Stimulated activated CD8-positive, alpha-beta memory T cell treated with anti-CD3 and anti-CD28 coated beads, Interleukin-7, amount 100 ng/mL, for 48 hours (primary cell): ENCODE measurements at regions not wholly inside any gene's neighbourhood (a gene's known extent, or its start where the extent isn't known, plus 50 kb on each side); places are given as distances from the start of the nearest gene placed in this dataset.

ENCODE experiments used
- DNase-seq, 2 donors: peaks; one replicate each; pipeline ENCODE4 v3.0.0-alpha.2; 2020; ENCODE audit warnings: low read depth in 1 of 2; ENCODE audit errors: extremely low read depth in 1 of 2

GRCh38 chr2:5502385-5502784, 189.8 kb upstream of the SOX11 start:
- DNase-seq: no peak

DNA sequence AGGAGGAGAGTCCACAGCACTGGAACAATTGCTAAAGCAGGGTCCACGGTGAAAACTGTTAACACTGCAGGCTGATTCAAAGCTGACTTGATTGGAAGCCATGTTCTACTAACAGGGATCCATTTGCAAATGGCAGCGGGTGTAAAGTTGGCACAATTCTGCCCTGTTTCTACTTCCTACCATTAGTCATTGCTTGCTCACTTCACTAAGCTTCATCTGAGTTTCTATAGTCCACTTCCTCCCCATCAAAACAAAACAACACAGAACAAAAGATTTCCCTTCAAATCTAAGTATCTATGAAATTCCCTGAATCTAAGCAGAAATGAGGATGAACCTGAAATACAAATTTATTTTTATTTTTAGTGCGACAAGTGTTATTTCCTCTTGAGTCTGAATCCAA, 187.4 kb upstream of the SOX11 start:
- no peak for DNase-seq

- no peak for DNase-seq
These were observed 184.8 kb upstream of the SOX11 start for GRCh38 chr2:5507367-5507766.

DNA sequence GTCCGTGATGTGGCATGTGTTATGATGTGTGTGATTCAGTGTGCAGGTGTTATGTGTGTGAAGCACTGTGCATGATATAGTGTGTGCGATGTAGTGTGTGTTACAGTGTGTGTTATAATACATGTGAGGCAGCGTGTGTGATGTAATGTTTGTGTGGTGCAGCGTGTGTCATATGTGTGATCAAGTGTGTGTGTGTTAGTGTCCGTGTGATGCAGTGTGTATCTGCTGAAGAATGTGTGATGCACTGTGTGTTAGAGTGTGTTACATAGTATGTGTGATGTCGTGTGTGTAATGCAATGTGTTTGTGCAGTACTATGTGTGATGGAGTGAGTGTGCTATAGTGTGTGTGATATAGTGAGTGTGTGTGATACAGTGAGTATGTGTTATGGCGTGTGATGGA, 182.8 kb upstream of the SOX11 start:
- DNase-seq: no peak

- no peak for DNase-seq
These were observed 182.1 kb upstream of the SOX11 start for GRCh38 chr2:5510082-5510481.

- no peak for DNase-seq
These were observed 176.5 kb upstream of the SOX11 start for GRCh38 chr2:5515693-5516092.

- no peak for DNase-seq
These were observed 172.9 kb upstream of the SOX11 start for GRCh38 chr2:5519286-5519685.

DNA sequence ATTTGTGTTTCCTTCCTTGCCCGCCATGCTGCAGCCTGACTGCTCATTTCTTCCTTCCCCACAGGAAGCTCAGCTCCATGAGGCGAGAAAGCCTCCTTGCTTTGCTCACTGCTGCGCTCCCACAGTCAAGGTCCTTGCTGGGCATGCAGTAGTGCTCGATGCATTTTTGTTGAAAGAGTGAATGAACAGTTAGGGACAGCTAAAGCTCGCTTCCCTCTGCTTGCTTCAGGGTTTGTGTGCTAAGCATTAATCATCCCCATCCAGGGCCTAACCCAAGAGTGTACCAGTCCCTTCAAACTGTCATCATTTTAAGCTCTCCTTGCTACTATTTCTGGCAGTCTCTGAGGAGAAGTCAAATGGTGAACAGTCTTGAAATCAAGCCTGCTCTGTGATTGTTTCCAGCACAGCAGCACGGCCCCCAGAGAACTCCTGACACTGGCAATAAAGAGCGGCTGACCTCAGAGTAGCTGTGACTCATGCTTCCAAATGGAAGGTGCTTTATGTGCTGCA, 171.7 kb upstream of the SOX11 start:
- no peak for DNase-seq

DNA sequence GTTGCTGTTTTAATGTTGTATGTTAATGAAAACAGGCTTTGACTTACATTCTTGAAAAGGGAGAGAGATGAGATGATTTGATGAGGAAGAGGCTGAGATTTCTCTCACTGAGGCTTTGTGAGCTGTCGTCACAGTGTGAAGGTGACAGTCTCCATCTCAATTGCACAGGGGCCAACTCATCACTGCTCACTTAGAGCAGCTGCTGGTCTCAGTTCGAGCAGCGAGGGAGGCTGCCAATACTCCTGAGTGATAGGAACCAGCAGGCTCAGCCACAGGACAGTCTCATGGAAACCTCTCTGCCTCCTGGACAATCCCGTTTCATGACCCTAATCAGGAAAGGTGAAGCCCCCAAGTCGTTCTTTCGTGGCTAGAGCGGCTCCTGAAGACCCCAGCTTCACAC, 170.7 kb upstream of the SOX11 start:
- no peak for DNase-seq

- DNase-seq: no peak
These were observed 167.6 kb upstream of the SOX11 start for GRCh38 chr2:5524551-5524950.

- no peak for DNase-seq
These were observed 163.5 kb upstream of the SOX11 start for GRCh38 chr2:5528706-5529105.

GRCh38 chr2:5530011-5530696, 162.0 kb upstream of the SOX11 start:
- no peak for DNase-seq

DNA sequence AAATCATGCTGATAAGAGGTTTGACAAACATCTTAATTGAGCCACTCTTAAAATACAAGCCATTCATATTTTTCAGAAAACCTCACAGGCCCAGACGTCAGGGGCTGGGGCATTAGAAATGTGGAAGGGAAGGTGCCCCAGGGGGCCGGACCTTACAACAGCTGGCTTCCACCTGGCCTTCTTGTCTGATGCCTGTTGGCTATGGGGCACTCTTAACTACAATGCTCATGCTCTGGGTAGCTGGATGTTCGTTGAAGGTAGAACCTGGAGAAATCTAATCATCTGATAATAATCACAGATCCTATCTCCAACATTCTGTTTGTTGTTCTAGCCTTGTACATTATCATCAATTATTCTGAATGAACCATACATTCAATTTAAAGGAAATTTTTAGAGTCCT, 156.9 kb upstream of the SOX11 start:
- DNase-seq: no peak

GRCh38 chr2:5537180-5537688, 154.9 kb upstream of the SOX11 start:
- DNase-seq: no peak

DNA sequence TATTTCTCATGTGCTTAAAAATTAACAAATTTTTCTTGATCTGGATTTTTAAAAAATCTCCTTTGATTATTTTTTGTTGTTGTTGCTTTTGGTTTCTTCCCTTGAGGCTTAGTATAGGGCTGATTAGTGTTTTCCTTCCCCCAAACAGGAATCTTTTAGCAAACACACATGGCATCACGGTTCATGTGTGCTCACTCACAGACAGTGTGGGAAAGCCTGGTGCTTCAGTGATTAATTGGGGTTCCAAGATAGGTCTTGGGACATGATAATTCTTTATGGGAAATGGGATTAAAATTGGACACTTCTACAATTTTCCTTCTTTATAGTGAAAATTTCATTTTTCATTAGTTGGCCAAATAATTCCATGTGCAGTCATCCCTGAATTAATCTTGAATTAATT, 153.9 kb upstream of the SOX11 start:
- no peak for DNase-seq

- DNase-seq: no peak
These were observed 153.4 kb upstream of the SOX11 start for GRCh38 chr2:5538772-5539171.

- no peak for DNase-seq
These were observed 152.7 kb upstream of the SOX11 start for GRCh38 chr2:5539282-5540165.

- DNase-seq: no peak
These were observed 151.3 kb upstream of the SOX11 start for GRCh38 chr2:5540856-5541255.

GRCh38 chr2:5544205-5544786, 147.9 kb upstream of the SOX11 start:
- no peak for DNase-seq

- no peak for DNase-seq
These were observed 146.0 kb upstream of the SOX11 start for GRCh38 chr2:5546181-5546580.

DNA sequence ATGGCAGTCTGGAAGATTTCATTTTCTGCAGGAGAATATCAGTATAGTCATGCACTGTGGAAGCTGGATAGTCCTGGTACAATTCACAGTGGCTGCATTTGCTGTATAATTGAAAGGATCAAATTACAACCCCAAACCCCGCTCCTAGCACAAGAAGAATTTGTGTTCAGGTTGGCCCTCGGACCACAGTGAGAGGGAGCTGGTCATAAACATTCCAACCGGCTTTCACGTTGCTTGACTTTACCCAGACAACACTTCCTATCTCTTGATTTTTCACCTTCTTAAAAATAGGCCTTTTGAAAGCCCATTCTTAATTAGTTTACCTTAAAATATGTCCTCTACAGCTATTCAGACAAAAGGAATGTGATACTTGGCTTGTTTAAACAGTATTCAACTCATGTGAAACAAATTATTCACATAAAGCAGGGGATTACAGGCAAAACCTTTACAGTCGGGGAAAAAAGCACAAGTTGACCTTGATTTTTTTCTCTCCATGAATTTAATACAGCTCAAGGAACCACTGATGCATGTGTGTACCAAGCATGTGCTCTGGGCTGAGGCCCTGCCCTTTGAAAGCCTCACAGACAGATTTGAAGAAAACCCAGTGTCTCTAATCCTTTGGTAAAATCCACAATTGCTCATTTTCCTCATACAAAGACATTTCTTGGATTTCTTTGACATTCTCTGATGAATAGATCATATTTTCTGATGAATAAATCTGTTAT, 143.0 kb upstream of the SOX11 start:
- no peak for DNase-seq
